HG03139 (cell line): ENCODE measurements at regions not wholly inside any gene's neighbourhood (a gene's known extent, or its start where the extent isn't known, plus 50 kb on each side); places are given as distances from the start of the nearest gene placed in this dataset.

ENCODE experiments used
- ATAC-seq: cut with Tn5 transposase; IDR thresholded peaks from one replicate; pipeline ENCODE4 v1.9.1; 2021; ENCODE audit not compliant: unreplicated experiment

DNA sequence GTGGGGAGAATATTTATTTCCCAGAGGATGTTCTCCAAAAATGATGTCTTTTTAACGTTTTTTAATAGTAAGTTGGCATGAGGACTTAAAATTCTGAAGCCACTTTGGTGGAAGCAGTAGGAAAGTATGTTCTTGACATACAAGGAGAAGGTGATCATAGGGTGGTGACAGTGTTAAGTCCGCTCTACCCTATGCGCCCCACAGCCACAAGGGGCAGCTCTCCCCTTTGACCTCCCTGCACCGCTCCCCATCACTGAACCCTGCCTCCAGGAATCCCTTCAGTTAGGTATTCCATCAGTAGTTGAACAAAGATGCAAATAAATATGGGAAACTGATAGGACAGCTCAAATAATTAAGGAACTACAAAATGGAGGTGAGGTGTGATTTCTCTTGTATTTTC, 111.4 kb downstream of the PLEKHG1 start:
- ATAC-seq, result no peak

DNA sequence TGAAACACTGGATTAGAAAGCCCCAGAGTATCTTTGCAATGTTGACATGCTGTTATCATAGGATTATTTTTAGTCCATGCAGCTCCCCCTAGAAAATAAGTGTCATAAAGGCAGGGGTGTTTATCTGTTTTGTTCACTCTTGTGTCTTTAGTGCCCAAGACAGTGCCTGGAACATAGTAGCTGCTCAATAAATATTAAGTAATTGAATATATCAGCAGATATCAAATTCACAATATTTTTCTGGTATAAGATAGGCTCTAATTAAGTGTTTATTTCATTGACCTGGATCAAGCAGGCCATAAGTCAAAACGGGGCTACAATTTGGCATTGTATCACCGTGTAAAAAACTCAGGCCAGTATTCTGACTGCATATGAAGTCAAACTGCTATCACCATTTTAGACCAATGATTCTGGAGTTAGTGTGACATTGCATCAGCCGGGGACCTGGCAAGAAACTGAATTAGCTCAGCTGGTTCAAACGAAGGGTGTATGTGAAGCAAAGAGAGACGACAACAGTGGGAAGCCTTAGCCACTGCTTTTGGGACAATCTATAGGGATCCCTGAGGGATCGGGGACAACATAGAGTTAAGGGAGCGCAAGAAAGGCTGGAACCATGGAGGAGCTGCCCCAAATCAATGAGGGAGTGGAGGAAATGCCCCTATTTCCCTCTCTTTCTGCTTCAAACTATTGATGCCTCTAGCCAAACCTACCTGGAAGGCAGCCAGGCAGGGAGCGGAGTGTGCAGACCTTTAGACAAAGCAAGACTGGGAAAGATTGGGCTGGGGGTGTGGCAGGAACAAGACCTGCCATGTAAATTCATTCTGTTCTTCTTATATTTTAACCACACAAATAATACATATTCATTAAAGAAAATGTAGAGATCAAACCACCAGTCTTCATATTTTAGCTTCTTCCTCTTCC, 112.2 kb downstream of the PLEKHG1 start:
- no peak for ATAC-seq

GRCh38 chr6:150712505-150713252, 113.0 kb downstream of the PLEKHG1 start:
- ATAC-seq, result no peak

GRCh38 chr6:150713487-150713886, 113.8 kb downstream of the PLEKHG1 start:
- ATAC-seq, result no peak

DNA sequence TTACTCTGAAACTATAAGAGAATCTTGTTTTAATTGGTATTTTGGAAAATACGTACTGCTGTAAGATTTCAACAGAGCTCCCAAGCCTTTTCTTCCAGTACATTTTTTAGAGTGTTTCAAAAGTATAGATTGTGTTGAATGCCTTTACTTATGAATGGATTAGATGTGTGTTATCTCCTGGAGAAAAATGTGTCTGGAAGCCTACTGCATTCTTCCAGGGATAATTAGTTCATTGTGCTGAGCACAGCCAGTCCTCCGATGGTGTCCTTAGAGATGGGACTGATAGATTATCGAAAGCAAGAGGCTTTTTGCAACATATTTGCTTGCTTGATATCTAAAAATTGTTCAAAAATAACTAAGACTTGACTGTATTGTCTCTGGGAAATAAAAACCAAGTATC, 114.2 kb downstream of the PLEKHG1 start:
- no peak for ATAC-seq

DNA sequence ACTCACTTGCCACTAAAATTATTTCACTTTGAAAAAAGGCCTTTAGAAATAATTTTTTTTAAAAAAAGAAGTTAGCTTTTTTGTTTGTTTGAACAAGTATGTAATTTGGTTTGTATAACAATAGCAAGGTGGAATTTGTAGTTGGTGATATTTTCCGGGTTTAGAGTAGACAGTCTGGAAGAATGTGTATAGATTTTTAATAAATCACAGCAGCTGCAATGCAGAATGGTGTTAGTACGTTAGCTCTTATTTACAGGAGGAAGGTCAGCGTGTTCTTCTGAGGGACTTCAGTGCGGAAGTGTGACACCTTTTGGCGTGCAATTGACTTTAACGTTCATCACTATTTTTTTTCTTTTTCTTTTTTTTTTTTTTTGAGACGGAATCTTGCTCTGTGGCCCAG, 115.4 kb downstream of the PLEKHG1 start:
- ATAC-seq, result no peak

DNA sequence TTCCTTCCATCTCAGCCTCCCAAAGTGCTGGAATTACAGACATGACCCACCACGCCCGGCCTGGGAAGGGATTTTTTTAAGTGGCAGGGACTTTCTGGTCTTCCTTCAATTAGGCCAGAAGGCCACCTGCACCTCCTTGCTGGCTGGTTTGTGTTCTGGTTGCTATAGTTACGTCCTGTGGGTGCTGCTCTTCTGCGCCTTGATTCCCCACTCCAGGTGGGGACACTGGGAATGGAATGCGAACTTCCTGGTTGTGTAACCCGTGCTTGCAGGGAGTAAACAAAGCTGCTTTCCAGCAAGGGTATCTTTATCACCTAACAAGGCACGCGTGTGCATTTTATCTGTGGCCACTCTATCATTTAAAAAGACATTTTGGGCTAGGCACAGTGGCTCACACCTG, 117.7 kb downstream of the PLEKHG1 start:
- ATAC-seq, result no peak

- no peak for ATAC-seq
Measured at GRCh38 chr6:150719099-150719766, 119.5 kb downstream of the PLEKHG1 start.

DNA sequence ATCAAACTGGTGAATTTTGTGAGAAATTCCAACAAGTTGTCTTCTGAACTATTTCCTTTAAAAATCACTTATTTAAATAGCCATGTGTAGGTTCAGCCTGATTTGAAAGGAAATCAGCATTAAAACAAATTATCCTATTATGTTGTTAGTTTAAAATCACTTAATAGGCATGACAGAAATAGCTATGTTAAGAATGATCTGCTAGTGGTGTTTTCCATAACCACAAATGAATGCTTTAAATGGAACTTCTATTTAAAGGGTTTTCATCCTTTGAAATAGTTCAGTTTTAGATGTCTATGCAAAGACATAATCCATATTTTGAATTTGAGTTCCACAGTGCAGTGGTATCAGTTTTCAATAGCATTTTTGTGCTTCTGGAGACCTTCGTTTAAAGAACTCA, 120.1 kb downstream of the PLEKHG1 start:
- no peak for ATAC-seq

- peak; percentile 98 for ATAC-seq
Measured at GRCh38 chr6:150720774-150721233, 121.1 kb downstream of the PLEKHG1 start.

- ATAC-seq, result no peak
Measured at GRCh38 chr6:150721418-150722266, 122.0 kb downstream of the PLEKHG1 start.

- ATAC-seq, result no peak
Measured at GRCh38 chr6:150722614-150723344, 123.1 kb downstream of the PLEKHG1 start.

- ATAC-seq, result no peak
Measured at GRCh38 chr6:150723345-150723658, 123.6 kb downstream of the PLEKHG1 start.

DNA sequence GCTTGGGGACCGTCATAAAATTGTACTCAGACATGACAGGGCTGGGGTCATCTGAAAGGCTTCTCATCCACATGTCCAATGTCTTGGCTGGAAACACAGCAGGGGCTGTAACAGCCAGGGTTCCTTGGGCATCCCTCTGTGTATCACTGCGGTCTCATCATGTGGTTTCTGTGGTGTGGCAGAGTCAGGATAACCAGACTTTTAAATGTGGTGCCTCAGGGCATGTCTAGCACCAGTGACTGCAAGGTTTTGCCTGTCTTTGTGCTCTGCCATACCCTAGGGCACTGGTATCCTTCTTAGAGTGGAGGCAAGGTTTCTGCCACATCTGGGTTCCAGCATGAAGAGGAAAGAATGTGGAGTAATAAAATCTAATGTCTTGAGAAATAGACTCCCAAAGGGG, 124.2 kb downstream of the PLEKHG1 start:
- ATAC-seq, result no peak

- ATAC-seq, result no peak
Measured at GRCh38 chr6:150725795-150726194, 126.1 kb downstream of the PLEKHG1 start.

- no peak for ATAC-seq
Measured at GRCh38 chr6:150729188-150729748, 129.6 kb downstream of the PLEKHG1 start.

DNA sequence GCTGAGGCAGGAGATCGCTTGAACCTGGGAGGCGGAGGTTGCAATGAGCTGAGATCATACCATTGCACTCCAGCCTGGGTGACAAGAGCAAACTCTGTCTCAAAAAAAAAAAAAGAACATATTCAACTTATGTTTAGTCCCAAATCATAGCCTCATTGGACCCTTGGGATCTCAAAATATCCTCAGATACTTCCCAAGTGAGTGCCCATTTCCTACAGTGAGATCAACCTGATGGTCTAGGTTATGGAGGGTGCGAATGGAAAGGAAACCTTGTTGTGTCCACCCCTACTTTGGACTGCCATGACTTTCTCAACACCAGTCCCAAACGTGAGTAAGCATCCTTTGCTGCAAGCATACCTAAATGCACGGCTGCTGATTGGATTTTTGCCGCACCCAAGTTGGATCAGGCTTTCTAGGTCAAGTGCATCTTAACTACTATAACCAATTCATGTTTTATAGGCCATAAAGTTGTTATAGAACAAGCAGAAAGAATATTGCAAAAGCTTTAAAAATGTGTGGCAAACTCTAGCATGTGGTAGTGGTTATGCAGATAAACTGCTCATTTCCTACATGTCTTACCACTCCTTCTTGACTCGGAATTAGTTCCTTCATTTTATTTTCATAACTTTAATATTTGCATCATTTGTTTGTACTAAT, 131.2 kb downstream of the PLEKHG1 start:
- no peak for ATAC-seq

GRCh38 chr6:150732765-150733539, 132.6 kb upstream of the MTHFD1L start:
- ATAC-seq, result no peak
